ENCODE measurements at regions not wholly inside any gene's neighbourhood (a gene's known extent, or its start where the extent isn't known, plus 50 kb on each side); places are given as distances from the start of the nearest gene placed in this dataset.
"Not testable (repeated sequence)": the region's sequence is repeated elsewhere in the genome, so short reads cannot be mapped to it uniquely, and the experiment has no call there.

DNA sequence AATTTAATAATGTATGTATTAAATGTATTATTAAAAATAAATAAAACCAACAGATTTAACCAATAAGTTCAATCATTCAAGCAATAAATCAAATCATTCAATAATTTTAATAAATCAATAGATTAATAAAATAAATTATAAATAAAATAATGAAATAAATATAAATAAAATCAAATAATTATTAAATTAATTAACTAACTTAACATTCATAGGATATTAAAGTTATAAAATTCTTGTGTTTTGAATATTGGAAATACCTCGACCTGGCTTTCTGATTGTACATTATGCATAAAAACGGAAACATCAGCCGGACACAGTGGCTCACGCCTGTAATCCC lies 182.2 kb downstream of the BANP start:
- TF ChIP-seq EZH2phosphoT487 (IDR thresholded peaks at IDR 0.05; ENCODE audit: low read depth, severe bottlenecking, unreplicated experiment) (no peak), EZH2 (IDR thresholded peaks at IDR 0.05; ENCODE audit: borderline replicate concordance) (no peak)
- TF ChIP-seq, protein P1, sequence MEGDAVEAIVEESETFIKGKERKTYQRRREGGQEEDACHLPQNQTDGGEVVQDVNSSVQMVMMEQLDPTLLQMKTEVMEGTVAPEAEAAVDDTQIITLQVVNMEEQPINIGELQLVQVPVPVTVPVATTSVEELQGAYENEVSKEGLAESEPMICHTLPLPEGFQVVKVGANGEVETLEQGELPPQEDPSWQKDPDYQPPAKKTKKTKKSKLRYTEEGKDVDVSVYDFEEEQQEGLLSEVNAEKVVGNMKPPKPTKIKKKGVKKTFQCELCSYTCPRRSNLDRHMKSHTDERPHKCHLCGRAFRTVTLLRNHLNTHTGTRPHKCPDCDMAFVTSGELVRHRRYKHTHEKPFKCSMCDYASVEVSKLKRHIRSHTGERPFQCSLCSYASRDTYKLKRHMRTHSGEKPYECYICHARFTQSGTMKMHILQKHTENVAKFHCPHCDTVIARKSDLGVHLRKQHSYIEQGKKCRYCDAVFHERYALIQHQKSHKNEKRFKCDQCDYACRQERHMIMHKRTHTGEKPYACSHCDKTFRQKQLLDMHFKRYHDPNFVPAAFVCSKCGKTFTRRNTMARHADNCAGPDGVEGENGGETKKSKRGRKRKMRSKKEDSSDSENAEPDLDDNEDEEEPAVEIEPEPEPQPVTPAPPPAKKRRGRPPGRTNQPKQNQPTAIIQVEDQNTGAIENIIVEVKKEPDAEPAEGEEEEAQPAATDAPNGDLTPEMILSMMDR (IDR thresholded peaks at IDR 0.05; ENCODE audit: poor library complexity): no peak
- no peaks in the 10 kb centered on the region for H3K79me2 ChIP-seq
- H3K27me3 ChIP-seq: no peaks in the 10 kb centered on the region
- H3K9me2 ChIP-seq (replicated peaks; ENCODE audit: insufficient read depth): no peaks in the 10 kb centered on the region
- H3K36me3 ChIP-seq (replicated peaks; ENCODE audit: insufficient read depth, low read depth): no peaks in the 10 kb centered on the region
- H3K4me3 ChIP-seq: no peak overlapping the region
- 98% methylated on average over 4 of the region's 4 CpGs for WGBS (ENCODE audit: low lambda C conversion rate, missing lambda C conversion rate)
- H4K20me1 ChIP-seq (ENCODE audit: insufficient read depth, poor library complexity, severe bottlenecking): no peaks in the 10 kb centered on the region
- H3K4me2 ChIP-seq: no peak overlapping the region
- no peaks in the 10 kb centered on the region for H3K9me3 ChIP-seq (ENCODE audit: low read depth)
- no peaks in the 10 kb centered on the region for H3K4me1 ChIP-seq (ENCODE audit: insufficient read depth)
- H3K27ac ChIP-seq: no peak overlapping the region
- H2AFZ ChIP-seq: no peak overlapping the region
- DNase-seq (ENCODE audit: low spot score): no peak

DNA sequence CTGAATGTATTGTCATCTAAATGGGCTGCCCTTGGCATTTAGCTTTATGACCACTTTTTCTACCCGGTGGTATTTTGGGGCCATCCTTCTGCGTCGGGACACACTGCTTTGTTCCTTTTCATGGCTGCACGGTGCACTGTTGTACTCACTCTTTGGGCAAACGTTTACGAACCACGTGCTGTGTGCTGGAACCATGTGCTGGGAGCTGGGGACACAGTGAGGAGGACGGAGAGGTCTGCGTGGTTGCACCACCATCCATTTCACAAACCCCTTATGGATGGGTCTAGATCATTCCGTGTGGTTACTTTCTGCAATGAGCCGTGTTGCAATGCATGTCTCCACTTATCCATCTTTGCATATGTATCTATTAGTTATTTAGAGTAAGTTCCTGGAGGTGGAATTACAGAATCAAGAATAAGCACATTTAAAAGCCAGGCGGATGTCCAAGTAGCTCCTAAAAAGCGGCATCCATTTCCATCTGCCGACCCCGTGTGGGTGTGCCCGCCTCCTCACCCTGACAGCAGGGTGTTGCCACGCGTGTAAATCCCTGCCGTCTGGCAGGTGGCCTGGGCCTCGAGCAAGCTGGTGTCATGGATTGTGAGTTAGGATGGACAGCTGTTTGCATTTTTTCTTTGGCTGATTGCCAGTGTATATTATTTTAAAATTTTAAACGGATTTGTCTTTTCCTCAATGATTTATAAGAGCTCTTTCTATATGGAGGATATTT lies 183.1 kb downstream of the BANP start:
- H3K9me2 ChIP-seq (replicated peaks; ENCODE audit: insufficient read depth); H3K4me3 ChIP-seq; H3K9me3 ChIP-seq (ENCODE audit: low read depth); H3K27ac ChIP-seq; H3K79me2 ChIP-seq; H3K4me2 ChIP-seq; H3K27me3 ChIP-seq; H4K20me1 ChIP-seq (ENCODE audit: insufficient read depth, poor library complexity, severe bottlenecking); H2AFZ ChIP-seq; H3K4me1 ChIP-seq (ENCODE audit: insufficient read depth); DNase-seq (ENCODE audit: low spot score); H3K36me3 ChIP-seq (replicated peaks; ENCODE audit: insufficient read depth, low read depth): not testable (repeated sequence)
- WGBS (ENCODE audit: low lambda C conversion rate, missing lambda C conversion rate): 90% methylated on average over 21 of the region's 21 CpGs

DNA sequence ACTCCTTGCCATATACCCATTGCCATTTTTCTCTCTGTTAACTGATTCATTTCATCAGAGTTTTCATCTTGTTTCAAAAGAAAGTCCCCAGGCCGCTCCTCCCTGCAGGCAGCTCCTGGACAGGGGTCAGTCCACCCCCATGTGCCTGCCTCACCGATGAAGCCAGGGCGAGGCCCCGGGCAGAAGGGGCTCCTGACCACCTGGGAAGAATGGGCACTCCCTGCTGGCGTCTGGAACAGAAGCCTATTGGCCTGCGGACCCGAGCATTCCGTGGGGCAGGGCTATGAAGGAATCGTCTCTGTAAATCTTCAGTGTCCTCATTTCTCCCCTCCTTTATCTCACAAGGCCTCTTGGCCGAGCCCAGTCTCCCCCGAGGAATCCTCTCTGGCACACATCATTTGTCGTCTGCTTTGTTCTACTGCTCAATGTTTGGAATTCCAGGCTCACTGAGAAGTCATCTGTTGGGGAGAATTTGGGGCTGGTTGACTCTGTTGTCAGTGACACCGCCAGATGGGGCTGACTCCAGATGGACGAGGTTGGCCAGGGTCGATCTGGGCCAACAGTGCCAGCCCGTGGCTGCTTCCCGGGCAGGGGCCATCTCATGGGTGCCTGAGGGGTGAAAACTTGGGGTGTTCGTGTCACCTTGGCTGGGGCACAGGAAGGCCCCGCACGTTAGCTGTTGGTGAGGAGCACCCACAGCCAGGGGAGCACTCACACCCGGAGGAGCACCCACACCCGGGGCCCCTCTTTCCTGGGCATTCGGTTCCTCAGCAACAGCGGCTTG lies 183.9 kb downstream of the BANP start:
- not testable (repeated sequence) for H3K36me3 ChIP-seq (replicated peaks; ENCODE audit: insufficient read depth, low read depth); H3K9me2 ChIP-seq (replicated peaks; ENCODE audit: insufficient read depth); H4K20me1 ChIP-seq (ENCODE audit: insufficient read depth, poor library complexity, severe bottlenecking); H3K9me3 ChIP-seq (ENCODE audit: low read depth); H3K4me1 ChIP-seq (ENCODE audit: insufficient read depth); H3K79me2 ChIP-seq; H3K27me3 ChIP-seq; H3K4me2 ChIP-seq; DNase-seq (ENCODE audit: low spot score); H3K27ac ChIP-seq; H3K4me3 ChIP-seq; H2AFZ ChIP-seq
- WGBS (ENCODE audit: low lambda C conversion rate, missing lambda C conversion rate): 60% methylated on average over 24 of the region's 24 CpGs

DNA sequence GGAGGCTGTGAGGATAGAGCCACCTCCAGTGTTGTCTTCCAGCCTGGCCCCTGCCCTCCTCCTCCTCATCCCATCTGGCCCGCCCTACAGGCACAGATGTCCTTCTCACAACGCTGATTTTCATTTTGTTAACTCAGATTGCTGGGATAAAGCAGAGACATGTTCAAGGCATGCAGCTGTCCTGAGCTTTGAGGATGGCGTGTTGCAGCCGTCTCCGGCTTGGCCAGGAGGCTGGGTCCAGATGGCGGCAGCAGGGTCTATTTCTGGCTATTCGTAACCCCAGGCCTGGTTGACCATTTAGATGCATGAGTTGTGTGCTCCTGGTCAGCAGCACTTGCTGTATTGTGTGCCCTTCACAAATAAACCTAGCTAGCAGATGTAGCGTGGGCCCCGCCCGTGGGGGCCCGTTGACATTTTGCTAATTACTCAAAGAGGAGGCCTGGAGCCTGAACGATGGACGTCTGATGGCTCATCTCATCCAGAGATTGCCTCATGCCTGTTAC lies 185.0 kb downstream of the BANP start:
- DNase-seq (ENCODE audit: low spot score); H3K36me3 ChIP-seq (replicated peaks; ENCODE audit: insufficient read depth, low read depth): not testable (repeated sequence)
- 78% methylated on average over 13 of the region's 13 CpGs for whole genome bisulfite sequencing (ENCODE audit: low lambda C conversion rate, missing lambda C conversion rate)

DNA sequence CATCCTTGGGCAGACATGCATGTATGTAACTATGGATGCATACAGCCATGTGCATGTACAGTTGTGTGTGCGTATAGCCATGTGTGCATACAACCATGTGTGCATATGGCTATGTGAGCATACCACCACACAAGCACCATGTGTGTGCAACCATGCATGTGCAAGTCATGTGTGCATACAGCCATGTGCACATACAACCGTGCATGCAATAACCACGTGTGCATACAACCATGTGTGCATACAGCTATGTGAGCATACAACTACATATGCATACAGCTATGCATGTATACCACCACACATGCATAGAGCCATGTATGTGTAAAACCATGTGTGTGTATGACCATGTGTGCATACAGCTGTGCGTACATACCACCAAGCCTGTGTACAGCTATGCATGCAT lies 185.7 kb downstream of the BANP start:
- not testable (repeated sequence) for H3K4me2 ChIP-seq; H3K27ac ChIP-seq; H3K27me3 ChIP-seq; H3K4me3 ChIP-seq; H4K20me1 ChIP-seq (ENCODE audit: insufficient read depth, poor library complexity, severe bottlenecking); H3K9me3 ChIP-seq (ENCODE audit: low read depth); H2AFZ ChIP-seq; H3K9me2 ChIP-seq (replicated peaks; ENCODE audit: insufficient read depth); H3K79me2 ChIP-seq; H3K36me3 ChIP-seq (replicated peaks; ENCODE audit: insufficient read depth, low read depth); H3K4me1 ChIP-seq (ENCODE audit: insufficient read depth); DNase-seq (ENCODE audit: low spot score)
- 98% methylated on average over 4 of the region's 4 CpGs for WGBS (ENCODE audit: low lambda C conversion rate, missing lambda C conversion rate)

More for the DNA sequence above, 185.0 kb downstream of the BANP start:
- not testable (repeated sequence) for H3K4me1 ChIP-seq (ENCODE audit: insufficient read depth); H3K27ac ChIP-seq; H3K27me3 ChIP-seq; H3K9me3 ChIP-seq (ENCODE audit: low read depth); H3K79me2 ChIP-seq; H2AFZ ChIP-seq; H4K20me1 ChIP-seq (ENCODE audit: insufficient read depth, poor library complexity, severe bottlenecking); H3K4me3 ChIP-seq; H3K4me2 ChIP-seq; H3K9me2 ChIP-seq (replicated peaks; ENCODE audit: insufficient read depth)

DNA sequence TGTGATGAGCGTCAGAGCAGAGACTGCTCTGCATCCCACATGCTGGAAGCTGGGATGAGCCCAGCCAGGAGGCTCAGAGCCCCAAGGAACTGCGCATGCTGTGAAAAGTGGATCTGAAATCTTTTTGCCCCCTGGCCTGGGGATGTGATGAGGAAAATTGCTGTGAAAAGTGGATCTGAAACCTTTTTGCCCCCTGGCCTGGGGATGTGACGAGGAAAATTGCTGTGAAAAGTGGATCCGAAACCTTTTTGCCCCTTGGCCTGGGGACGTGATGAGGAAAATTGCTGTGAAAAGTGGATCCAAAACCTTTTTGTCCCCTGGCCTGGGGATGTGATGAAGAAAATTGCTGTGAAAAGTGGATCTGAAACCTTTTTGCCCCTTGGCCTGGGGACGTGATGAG lies 187.9 kb downstream of the BANP start:
- H3K4me1 ChIP-seq (ENCODE audit: insufficient read depth); DNase-seq (ENCODE audit: low spot score); H3K36me3 ChIP-seq (replicated peaks; ENCODE audit: insufficient read depth, low read depth); H4K20me1 ChIP-seq (ENCODE audit: insufficient read depth, poor library complexity, severe bottlenecking); H3K4me2 ChIP-seq; H2AFZ ChIP-seq; H3K4me3 ChIP-seq; H3K9me3 ChIP-seq (ENCODE audit: low read depth); H3K27me3 ChIP-seq; H3K9me2 ChIP-seq (replicated peaks; ENCODE audit: insufficient read depth); H3K79me2 ChIP-seq; H3K27ac ChIP-seq: not testable (repeated sequence)
- 89% methylated on average over 6 of the region's 6 CpGs for WGBS (ENCODE audit: low lambda C conversion rate, missing lambda C conversion rate)

DNA sequence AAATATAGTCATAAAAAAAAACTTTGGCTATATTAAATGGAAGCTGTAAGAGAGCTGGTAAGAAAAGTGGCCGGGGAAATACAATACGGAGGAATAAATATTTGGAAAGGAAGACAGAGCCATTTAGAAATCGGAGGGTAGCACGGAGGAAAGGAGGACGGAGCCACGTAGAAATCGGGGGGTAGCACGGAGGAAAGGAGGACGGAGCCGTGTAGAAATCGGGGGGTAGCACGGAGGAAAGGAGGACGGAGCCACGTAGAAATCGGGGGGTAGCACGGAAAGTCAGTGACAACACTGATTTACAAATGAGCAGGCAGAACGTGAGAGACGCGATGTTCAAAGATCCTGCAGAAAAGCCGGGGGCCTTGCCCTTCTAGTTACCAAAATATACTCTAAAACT lies 189.0 kb downstream of the BANP start:
- H3K4me3 ChIP-seq; H3K4me1 ChIP-seq (ENCODE audit: insufficient read depth); H3K27ac ChIP-seq; DNase-seq (ENCODE audit: low spot score); H3K9me2 ChIP-seq (replicated peaks; ENCODE audit: insufficient read depth); H3K27me3 ChIP-seq; H2AFZ ChIP-seq; H3K79me2 ChIP-seq; H4K20me1 ChIP-seq (ENCODE audit: insufficient read depth, poor library complexity, severe bottlenecking); H3K9me3 ChIP-seq (ENCODE audit: low read depth); H3K36me3 ChIP-seq (replicated peaks; ENCODE audit: insufficient read depth, low read depth); H3K4me2 ChIP-seq: not testable (repeated sequence)
- 93% methylated on average over 19 of the region's 20 CpGs for WGBS (ENCODE audit: low lambda C conversion rate, missing lambda C conversion rate)

Measured in hepatocyte (in vitro differentiated cells).